GM12892 (cell line): ENCODE measurements at regions not wholly inside any gene's neighbourhood (a gene's known extent, or its start where the extent isn't known, plus 50 kb on each side); places are given as distances from the start of the nearest gene placed in this dataset.

Source experiments
- POLR2A ChIP-seq: IDR thresholded peaks from 2 replicates; pipeline ENCODE4 v1.6.1; 2011; ENCODE audit warnings: low read depth, low read length, control low read depth
- POLR2AphosphoS5 ChIP-seq: IDR thresholded peaks from 2 replicates; pipeline ENCODE4 v1.6.1; 2011; ENCODE audit warnings: low read depth, low read length, control low read depth
- TAF1 ChIP-seq: IDR thresholded peaks from 2 replicates; pipeline ENCODE4 v1.6.1; 2011; ENCODE audit warnings: low read depth, mild to moderate bottlenecking, control low read depth, low read length, borderline replicate concordance

- no peak for TF ChIP-seq POLR2A
- no peak for TF ChIP-seq POLR2AphosphoS5
- TF ChIP-seq TAF1: no peak
Measured at GRCh38 chr9:81372628-81373191, 316.6 kb downstream of the TLE1 start.
